ENCODE measurements at regions not wholly inside any gene's neighbourhood (a gene's known extent, or its start where the extent isn't known, plus 50 kb on each side); places are given as distances from the start of the nearest gene placed in this dataset.

DNA sequence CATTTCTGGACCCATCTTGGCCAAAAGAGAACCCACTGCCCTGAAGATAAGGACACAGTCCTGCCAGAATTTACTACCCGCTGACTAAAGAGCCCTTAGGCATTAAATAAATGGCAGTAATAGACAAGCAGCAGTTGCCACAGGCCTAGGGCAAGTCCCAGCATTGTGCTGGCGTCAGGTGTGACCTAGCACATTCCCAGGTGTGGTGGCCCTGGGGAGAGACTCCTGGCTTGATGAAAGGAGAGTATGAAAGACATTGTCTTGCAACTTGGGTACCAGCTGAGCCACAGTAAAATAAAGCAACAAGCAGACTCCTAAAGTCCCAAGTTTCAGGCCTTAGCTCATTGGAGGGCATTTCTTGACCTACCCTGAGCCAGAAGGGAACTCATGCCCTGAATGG, 715.7 kb upstream of the SORCS1 start:
- no peak for DNase-seq

DNA sequence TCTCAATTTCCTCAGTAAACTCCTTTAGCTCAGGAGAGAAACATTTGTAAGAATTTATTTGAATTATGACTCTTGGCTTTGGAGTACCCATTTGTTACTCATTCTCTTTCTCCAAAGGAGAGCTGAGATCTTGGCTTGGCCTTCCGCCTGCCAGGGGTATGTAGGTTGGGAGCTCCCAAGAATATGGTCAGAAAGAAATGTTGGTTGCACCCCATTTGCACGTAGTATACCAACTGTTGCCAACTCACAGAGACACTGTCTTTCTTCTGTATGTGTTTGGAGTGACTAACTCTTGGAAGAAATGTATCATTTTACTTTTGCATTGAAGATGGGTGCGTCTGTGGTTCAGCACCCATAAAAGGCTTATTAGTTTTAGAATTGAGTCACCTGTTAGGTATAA, 708.5 kb upstream of the SORCS1 start:
- no peak for DNase-seq

DNA sequence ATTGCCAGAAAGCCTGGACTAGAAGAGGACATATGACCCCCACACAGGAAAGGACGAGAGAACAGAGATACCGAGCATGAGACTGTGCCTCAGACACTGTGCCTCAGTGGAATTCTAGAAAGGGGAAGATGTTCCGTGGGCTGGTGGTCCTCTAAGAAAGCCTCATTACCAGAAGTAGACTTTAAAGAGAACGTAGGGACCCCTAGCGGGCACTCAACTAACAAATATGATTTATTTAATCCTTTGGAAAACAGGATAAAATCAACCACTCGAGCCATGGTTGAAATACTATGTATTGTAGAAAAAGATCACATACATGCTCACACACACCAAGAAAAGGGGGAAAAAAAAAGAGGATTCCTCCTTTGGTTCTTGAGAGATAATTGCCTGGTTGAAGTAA, 701.2 kb upstream of the SORCS1 start:
- no peak for DNase-seq

DNA sequence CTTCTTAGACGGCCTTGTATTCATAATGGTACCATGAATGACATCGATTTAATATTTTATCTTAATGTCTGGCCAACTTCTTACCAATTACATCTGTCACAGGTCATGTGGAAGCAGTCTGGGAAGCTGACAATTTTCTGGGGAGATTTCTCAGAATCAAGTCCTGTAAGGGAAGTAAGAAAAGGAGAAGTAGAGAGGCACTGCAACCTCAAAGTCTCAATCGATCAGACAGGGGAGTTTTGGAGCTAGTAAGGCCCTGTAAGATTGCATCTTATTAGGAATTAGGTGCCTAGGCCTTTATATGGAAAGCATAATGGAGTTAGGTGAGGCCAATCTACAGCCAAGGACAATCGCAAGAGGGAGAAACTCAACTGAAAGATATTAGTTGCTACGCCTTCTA, 694.6 kb upstream of the SORCS1 start:
- DNase-seq = no peak

DNA sequence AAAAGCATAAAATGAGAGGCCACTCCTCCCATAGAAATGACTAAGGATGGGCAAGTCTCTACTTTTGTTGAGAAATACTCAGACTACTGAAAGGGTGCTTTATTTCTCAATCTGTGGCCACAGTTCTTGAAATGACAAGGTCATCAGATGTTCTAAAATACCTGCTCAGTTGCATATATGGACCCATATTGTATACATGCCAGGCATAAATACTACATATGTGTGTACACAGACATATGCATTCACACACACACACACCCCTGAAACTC, 691.5 kb upstream of the SORCS1 start:
- DNase-seq = no peak

DNA sequence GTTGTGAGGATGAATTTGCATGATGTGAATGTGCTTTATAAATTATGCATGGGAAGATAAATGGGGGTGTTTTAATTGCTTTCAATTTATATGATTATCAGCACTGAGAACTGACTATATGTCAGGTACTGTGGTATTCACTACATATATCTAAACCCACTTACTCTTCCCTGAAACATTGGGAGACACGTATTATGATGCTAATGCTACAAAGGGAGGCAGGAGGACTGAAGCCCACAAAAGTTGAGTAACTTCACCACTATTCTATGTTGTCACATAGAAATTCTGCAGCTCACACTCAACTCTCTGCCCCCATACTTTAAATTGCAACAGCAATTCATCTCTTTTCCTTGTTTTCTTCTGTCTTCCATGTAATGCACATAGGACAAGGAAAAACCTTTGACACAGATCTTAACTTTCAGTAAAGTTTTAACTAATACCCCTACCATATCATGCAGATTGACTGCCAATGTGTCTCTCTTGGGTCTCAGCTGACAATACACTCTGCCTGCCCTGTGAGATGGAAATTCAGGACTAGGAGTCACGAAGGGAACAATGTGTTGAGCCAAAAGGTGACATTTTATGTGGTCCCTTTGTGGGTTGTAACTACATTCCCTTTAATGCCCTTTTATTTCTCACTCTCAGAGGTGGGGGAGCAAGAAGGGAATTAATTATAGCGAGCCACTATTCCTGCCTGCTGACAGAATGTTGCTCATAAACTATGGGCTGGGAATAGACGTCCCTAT, 691.0 kb upstream of the SORCS1 start:
- DNase-seq = no peak

DNA sequence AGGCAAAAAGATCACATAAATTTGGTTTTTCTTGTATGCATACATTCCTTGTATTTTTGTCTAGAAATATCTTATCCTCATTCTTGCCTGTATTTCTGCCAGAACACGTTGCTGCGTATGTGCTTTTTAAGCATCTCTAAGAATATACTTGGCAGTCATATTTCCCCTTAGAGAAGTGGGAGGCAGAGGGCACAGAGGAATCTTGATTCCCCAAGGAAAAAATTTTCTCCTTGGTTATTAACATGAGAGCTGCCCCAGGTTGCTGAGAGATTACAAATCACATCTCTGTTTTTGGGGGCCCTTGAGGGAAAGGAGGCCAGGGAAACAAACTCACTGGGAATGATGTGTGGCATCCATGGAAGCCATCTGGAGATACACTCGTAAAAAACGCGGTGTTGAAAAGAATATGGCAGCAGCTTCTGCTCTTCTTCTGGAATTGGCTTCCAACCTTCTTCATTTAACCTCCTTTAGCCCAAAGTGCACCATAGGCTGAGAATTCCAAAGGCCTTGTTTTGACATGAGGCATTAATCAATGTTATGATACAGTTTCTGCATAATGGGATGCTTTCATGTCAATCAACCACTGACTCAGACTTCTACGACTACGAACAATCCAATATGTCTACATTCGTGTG, 684.3 kb upstream of the SORCS1 start:
- no peak for DNase-seq

DNA sequence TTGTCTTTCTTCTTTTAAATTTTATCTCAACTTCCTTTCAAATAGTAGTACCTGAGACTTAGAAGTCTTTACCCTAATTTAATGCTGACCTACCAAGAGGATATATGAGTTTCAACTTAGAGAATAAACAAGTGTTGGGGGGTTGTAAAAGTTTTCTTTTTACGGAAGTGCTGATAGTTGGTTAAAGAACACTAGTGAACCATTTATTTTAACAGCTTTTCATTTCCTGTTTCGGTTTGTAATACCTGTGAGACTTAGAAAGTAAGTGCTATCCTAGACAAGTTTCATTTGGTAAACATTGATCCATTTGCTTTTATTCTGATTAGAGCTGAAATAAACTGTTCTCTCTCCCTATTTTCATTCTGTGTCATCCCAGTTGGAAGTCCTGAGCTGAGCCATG, 683.1 kb upstream of the SORCS1 start:
- DNase-seq = no peak

DNA sequence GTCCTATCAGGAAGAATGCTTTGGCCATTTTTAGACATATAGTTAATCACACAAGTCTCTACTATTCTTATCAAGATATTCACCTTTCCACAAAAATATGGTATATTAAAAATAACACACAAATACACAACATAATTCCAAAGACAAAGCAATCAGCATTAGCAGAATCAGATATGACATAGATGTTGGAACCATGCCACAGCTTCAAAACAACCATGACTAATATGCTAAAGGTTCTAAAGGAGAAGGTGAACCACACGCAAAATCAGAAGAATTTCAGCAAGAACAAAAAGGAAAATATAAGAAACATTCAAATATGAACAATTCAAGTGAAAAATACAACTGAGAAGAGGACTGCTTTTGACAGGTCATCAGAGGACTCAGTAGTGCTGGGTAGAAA, 670.2 kb upstream of the SORCS1 start:
- DNase-seq = no peak

DNA sequence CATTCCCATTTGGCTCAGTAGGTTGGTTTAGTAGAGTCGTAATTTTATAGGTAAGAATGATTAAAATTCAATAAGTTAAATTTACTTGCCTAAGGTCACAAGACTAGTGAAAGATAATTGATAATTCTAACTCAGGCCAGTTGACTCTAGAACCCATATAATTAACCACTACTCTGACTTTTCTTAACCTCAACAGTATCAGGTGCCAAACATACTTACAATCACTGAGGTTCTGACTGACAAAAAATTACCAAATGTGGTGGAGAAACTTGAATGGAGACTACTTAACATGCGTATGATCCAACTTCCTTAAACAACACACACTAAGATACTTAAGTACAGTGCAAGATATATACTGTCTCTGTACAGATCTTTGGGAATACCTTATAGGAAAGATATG, 667.3 kb upstream of the SORCS1 start:
- DNase-seq = no peak

DNA sequence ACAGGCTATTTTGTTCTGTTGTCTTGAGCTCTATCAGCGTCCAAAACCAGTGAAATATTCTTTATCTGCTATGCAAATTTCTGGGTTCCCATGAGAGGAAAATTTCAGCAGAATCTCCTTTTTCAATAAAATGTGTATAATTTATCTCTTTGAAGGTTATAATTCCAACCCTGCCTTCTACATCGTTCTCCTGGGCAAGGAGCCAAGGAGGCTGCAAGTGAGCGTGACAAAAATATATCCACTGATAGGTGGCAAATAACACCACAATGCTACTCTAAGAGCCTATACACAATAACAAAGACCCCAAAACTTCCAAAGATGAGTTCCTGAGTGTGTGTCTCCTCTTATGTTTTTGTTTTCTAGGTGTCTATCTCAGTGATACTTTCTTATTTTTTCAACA, 664.7 kb upstream of the SORCS1 start:
- no peak for DNase-seq

DNA sequence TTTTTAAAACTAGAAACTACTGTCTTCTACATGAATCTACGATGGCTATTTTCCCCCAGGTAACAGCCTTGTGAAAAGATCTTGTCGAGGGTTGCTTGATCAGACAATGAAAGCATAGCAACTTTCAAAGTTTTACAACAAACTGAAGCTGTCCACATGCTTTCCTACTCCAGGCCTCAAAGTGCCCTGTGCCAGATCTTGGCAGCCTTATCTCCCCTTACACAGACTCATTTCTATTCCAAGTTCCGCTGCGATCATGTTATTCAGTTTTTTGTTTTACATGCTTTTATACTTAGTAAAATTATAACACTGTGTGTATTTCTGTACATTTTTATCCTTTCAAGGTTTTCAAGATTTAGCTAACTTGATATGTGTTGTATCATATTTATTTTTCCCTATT, 661.7 kb upstream of the SORCS1 start:
- DNase-seq = no peak

DNA sequence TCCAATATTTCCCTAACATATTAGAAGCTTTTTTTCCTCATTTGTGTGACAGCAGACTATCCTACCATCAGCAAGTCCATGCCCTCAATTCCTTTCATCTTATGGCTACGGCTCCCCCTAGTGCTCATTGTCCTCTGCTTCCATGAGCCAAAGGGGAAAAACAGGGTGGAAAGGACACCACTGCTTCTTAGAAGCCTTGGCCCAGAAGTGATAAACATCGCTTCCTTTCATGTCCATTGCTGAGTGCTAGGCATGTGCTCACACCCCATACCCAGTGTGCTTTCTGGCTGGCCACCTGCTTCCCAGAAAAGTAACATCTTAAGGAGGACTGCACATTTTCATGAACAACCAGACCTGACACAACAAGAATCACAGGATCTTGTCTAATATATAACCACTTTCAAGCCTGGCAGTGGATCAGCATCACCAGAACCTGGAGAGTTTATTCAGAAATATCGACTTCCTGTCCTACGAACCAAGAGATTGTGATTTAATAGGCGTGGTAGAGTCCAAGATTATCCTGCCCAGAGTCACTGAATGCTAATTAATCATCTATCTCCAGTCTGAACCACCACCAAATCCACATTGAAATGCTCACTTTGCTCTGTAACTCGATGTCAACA, 650.5 kb upstream of the SORCS1 start:
- DNase-seq = peak; percentile 54

DNA sequence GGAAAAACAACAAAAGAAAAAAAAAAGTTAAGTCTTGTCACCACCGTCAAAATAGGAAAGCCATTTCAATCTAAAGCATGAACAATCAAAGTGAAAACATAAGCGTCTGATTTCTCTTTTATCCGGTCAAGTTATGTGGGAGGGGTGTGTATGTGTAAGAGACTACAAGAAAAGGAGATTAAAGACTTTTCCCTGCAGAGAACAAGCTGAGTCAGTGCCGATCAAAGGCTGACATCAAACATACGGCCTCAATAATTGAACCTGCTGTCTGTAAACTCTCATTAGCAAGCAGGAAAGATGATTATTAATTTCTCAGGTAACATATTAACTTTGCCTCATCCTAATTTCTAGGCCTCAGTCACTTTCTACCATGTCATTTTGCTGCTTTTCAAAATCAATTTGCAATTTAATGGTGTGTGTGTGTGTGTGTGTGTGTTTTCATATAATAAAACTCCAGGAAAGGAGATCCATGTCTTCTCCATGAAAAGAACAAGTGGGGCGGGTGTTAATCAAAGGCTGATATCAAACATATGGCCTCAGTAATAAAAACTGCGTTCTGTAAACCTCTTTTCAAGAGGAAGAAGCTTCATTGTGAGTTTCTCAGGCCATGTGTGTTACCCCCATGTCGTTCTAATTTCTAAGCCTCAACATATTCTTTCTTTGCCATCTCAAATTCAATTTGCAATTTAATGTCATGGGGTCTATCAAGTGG, 649.1 kb upstream of the SORCS1 start:
- no peak for DNase-seq

DNA sequence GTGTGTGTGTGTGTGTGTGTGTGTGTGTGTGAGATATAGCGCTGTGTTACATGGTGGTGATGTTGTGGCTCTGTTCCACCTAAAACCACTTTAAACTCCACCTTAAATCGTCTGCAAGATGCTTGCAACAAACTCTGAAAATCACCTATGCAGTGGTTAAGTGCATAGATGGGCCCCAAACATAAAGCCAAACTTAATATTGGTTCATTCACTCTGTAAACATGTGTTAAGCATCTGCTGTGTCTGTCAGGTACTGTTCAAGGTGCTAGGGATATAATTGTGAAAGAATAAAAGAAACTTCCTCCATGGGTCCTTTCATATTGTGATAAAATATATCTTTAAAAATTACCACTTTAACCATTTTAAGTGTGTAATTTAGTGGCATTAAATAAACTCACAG, 645.4 kb upstream of the SORCS1 start:
- DNase-seq = no peak

DNA sequence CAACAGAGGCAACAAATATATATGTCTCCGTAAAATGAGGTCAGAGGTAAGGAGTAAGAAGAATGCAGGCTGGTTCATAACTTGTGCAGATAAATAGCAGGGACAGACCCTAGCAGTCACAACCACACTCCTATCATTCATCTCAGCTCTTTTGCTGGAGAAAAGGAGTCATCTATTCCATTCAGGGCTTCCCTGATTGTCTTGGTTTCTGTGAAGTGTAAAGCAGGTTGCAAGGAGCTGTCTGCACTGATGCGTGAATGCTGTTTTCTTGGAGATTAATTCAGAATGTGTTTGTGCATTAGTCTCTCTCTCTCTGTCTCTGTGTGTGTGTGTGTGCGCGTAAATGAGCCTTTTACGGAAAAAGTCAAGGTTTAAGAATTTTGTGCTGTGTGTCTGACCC, 643.3 kb upstream of the SORCS1 start:
- no peak for DNase-seq

DNA sequence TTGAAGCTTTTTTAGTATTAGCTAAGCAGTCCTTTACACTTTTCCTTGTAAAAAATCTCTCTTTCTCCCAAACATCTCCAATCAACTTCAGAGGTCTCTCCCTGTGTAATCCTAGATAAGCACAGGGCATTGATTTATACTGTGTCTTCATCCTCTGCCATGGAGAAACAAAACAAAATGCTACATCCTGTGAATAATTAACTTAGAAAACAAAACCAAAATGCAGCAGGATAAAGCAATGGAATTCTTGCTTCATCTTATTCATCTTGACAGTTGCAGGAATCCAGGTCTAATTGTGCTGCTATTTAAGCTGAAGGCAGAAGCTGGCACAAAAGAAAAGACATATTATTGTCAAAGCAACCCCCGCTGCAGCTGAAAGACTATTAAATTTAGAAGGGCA, 641.5 kb upstream of the SORCS1 start:
- DNase-seq = no peak

DNA sequence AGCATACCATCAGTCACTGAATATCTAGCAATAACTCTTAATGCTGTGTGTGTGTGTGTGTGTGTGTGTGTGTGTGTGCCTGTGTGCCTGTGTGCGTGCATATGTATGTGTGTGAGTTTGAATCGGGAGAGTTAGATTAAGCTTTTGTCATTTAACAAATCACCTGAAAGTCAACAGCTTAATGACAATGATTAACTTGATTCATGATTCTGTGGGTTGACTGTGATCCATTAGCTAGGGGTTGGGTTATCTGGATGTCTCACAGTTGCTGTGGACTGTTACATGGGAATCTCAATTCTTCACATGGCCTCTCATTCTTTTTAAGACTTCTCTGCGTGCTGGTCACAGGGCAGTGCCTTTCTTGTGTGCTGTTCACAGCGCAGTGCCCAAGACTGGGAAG, 639.0 kb upstream of the SORCS1 start:
- DNase-seq = no peak

DNA sequence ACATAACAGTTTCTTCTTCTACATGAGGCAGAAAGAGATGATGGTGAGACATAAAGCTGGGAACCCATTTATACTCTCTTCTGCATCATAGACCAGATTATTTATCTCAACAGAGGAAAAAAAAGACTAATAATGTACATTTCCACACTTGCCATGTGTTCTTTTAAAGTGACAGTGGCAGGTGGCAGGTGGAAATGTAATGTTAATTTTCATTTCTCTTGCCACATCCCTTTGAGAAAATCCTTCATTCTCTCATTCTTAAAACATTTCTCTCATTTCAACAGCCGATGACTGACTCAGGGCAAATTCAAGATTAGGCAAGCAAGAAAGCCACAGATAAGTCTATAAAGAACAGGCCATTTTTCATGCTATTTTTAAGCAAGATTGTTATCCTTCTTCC, 635.6 kb upstream of the SORCS1 start:
- no peak for DNase-seq

DNA sequence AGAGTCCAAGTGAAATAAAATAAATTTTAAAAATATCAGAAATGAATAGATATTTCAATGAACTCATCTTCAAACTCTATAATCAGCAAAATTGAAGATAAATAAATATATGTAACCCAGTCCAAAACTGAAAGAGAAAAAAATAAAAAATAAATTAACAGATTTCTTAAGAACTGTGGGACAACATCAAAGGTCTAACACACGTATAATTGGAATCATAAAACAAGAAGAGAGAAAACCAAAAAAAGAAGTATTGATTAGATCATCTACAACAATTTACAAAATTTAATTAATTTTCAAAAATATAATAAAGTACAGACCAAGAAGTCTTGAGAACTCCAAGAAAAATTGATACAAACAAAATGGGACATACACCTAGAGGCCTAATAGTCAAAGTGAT, 625.8 kb upstream of the SORCS1 start:
- DNase-seq = no peak

DNA sequence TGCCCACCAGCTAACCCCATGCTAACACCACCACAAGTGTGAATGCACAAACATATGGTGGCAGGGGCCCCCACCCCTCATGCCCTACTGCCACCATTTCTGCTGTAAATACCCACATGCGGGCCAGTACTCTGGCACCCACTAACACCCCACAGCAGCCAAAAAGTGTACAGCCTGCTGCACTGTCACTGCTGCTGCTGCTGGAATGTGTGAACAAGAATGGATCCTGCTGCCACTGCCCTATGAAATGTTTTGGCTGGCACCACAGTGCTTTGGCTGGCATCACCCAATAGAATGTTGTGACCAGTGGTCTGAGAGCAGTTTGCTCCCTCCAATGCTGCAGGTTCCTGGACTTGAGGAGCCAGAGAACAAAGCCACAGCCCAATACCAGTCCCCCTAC, 606.6 kb upstream of the SORCS1 start:
- DNase-seq = no peak

DNA sequence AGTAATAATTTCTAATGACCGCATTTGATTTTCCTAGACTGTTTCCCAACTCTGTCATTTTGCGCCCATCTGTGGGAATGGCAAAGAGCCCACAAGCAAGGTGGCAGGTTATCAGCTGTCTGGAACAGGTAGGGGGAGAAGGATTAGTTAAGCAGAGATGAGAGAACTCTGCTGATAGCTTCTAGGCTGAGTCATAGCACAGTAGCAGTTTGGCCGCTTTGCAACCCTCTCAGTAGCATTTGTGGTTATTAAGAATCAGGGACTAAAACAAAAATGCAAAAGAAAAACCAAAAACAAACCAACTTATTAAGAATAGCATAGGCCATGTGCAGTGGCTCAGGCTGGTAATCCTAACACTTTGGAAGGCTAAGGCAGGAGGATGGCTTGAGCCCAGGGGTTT, 602.7 kb upstream of the SORCS1 start:
- DNase-seq = no peak

DNA sequence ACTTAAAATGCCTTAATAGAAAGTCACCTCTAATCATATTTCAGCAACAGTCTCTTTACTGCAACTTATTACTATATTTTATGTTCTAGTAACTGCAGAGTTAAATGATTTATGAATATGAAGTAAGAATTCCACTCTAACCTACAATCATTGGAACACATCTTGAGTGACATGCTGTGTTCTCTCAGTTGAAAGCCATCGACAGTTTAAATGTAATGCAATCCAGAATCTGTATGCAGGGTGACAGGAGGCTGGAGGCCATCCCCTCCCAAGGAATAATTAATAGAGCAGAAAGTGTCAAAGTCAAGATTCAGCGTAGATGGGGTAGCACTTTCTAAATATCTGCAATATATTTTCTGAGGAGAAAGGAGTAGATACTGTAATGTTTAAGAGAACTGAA, 590.3 kb upstream of the SORCS1 start:
- no peak for DNase-seq

DNA sequence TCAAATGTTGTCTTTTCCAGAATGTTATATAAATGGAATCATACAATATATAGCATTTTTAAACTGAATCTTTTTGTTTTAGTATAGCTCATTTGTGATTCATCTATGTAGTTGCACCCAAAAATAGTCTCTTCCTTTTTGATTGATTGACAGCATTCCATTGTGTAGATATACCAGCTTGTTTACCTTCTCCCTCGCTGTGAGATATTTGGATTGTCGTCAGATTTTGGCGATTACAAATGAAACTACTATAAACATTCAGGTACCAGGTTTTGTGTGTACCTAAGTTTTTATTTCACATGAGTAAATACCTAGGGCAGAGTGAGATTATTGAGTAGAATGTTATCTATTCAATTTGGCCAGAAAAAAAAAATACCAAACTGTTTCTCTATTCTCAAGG, 584.7 kb upstream of the SORCS1 start:
- DNase-seq = no peak
